NCI-H69 (cell line): ENCODE measurements at regions not wholly inside any gene's neighbourhood (a gene's known extent, or its start where the extent isn't known, plus 50 kb on each side); places are given as distances from the start of the nearest gene placed in this dataset.
"Not testable (repeated sequence)": the region's sequence is repeated elsewhere in the genome, so short reads cannot be mapped to it uniquely, and the experiment has no call there.

Experiments
- DNase-seq: peaks from one replicate; lab custom pipeline; 2025; lab: John Stamatoyannopoulos, UW

GRCh38 chr1:229133811-229134210 lies 137.1 kb upstream of the RAB4A start:
- DNase-seq = no peak

DNA sequence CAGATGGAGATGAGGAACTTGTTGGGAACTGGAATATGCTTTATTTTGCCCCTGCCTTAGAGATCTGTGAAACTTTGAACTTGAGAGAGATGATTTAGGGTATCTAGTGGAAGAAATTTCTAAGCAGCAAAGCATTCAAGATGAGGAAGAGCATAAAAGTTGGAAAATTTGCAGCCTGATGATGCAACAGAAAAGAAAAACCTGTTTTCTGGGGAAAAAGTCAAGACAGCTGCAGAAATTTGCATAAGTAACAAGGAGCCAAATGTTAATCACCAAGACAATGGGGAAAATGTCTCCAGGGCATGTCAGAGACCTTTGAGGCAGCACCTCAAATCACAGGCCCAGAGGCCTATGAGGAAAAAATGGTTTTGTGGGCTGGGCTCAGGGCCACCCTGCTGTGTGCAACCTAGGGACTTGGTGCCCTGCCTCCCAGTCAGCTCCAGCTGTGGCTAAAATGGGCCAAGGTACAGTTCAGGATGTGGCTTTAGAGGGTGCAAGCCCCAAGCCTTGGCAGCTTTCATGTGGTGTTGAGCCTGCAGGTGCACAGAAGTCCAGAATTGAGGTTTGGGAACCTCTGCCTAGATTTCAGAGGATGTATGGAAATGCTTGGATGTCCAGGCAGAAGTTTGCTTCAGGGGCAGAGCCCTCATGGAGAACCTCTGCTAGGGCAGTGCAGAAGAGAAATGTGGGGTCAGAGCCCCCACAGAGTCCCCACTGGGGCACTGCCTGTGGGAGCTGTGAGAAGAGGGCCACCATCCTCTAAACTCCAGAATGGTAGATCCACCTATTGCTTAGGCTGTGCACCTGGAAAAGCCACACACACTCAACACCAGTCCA lies 136.3 kb upstream of the RAB4A start:
- DNase-seq = not testable (repeated sequence)

- no peak for DNase-seq
Observed at GRCh38 chr1:229135773-229136172, 135.1 kb upstream of the RAB4A start.

DNA sequence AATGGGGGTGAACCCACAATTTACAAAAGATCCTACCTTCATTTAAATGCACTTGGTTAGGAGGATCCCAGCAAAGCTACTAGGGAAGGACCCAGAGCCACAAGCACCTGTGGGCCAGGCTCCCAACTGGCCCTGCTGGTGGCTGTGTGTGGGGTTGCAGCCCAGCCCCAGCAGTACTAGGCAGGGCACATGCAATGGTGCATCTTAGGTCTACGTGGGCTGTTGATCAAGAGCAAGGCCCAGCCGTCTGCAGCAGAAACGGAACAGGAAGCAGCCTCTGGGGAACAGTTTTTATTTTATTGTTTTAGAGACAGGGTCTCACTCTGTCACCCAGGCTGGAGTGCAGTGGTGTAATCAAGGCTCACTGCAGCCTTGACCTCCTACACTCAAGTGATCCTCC lies 134.1 kb upstream of the RAB4A start:
- no peak for DNase-seq

- DNase-seq = no peak
Observed at GRCh38 chr1:229137271-229137670, 133.6 kb upstream of the RAB4A start.

GRCh38 chr1:229138058-229138457 lies 132.9 kb upstream of the RAB4A start:
- no peak for DNase-seq

DNA sequence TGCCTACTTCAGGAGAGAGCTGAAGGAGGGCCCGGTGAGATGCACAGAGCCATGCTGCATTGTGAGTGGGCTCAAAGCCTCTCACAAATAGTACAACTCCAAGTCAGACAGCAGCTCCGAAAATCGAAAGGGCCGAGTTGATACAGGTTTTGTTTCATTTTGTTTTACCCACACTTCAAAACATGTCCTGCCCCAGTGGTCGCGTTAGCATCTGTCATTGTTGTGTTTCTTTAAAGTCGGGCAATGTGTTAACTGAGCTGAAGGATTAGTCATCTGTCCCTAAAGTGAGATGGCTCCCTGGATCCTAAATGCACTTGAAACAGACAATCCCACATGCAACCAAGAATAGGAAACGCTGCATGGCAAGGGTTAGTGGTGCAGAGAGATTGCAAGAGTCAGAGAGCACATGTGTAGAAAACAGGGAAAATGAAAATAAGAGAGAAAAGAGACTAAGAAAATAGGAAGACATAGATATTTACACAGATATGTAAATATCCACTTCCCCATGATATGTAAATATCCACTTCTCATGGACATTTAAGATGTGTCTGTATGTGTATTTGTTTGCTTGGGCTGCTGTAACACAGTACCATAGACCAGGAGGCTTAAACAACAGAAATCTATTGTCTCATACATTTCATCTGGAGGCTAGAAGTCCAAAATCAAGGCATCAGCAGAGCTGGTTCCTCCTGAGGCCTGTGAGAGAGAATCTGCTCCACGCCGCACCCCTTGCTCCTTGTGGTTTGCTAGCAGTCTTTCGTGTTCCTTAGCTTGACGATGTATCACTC lies 131.4 kb upstream of the RAB4A start:
- no peak for DNase-seq

DNA sequence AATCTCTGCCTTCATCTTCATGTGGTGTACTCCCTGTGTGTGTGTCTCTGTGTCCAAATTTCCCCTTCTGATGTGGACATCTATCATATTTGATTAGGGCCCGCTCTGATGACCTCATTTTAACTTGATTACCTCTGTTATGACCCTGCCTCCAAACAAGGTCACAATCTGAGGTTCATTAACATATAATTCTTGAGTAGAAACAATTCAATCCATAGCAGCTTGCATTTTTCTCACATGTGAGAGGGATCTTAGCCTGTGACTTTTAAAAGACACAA lies 130.9 kb upstream of the RAB4A start:
- no peak for DNase-seq

DNA sequence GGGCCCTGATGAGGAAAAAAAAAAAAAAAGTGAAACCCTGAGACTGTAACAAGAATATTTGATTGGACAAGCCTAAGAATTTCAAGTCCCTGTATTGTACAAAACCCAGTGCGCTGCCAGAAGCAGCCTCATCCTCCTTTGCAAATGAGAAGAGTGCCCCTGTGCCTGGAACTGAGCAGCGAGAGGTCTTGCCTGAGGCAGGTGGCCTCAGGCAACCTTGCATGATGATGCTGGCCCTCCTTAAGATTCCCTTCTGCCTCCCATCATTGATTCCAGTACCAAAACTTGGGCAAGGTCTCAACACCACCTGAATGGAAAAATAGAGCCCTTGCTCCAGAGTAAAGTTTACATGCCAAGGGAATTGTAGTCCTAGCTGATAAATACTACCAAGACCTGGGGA lies 129.6 kb upstream of the RAB4A start:
- DNase-seq = no peak

DNA sequence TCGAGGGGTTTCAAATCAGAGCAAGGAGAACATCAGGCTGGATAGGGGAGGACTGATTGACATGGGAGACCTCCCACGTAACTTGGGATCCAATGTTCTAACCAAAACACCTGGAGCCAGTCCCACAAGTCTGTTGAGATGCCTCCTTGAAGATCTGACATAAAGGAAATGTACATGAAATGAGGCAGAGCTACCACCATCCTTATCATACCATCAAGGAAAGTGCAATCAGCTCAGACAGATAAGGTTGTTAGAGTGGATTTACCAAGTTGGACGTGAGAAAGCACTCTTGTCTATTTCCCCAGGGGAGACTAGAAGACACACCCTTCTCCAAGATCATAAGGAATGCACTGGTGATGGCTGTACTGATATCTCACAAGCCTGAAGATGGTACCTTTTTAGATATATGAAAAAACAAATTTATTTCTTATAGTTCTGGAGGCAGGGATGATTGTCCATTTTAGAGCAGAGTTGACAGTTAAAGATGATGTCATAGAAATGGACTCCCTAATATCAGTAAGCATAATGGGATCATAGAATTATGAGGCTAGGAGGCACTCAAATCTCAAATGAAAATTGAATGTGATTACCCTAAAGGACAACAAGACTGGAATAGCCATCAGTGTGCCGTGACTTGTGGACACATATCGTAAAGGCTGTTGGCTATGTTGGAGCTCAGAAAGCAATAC lies 129.1 kb upstream of the RAB4A start:
- no peak for DNase-seq

DNA sequence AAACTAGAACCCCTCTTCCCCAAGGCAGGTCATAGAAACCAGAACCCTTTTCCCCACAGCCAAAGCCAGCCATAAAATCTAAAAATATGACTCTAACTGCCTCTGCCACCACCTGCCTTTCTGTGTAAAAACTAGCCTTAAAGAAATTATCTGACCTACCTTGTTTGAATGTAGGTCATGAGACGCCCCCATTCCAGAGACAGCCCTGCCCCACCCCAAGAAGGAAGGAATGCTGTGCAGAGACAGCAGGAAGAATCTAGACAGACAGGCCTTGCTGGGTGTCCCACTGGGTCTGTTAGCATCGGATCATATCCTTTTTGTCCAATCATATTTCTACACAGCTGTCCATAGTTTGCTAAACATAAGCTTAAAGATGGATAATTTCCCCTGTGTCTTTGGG lies 128.4 kb upstream of the RAB4A start:
- no peak for DNase-seq

DNA sequence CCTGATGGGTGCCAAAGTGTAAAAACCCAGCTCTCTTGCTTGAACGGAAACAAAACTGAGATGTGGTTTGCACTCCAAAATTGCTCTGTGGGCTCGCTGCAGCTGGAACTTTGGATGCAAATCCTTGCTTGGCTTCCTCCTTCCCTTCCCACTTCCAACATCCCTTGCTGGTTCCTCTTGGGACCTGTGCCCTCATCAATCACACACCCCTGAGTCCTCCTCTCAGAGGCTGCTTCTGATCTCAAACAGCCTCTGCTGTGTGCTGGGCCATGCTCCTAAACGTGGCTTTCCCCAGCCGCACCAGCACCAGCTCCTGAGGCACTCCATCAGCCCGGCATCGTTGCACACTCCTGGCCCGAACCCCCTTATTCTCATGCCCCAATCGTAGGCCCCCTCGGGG lies 124.3 kb upstream of the RAB4A start:
- DNase-seq = no peak

GRCh38 chr1:229147072-229147471 lies 123.8 kb upstream of the RAB4A start:
- DNase-seq = peak; percentile 28

- peak; percentile 89 for DNase-seq
Observed at GRCh38 chr1:229148041-229148671, 122.8 kb upstream of the RAB4A start.

DNA sequence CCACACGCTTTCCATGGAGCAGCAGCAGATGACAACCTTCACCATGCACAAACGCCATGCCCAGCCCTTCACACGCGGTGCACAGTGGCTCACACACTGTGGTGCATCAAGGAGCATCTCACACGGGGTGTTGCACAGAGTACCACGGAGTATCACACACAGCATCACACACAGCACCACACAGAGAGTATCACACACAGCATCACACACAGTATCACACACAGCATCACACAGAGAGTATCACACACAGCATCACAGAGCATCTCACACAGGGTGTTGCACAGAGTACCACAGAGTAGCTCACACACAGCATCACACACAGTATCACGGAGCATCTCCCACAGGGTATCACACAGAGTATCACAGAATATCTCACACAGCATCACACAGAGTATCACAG lies 122.2 kb upstream of the RAB4A start:
- no peak for DNase-seq

GRCh38 chr1:229149435-229149834 lies 121.5 kb upstream of the RAB4A start:
- no peak for DNase-seq

- DNase-seq = peak; percentile 15
Observed at GRCh38 chr1:229150518-229150917, 120.4 kb upstream of the RAB4A start.

GRCh38 chr1:229151412-229151811 lies 119.5 kb upstream of the RAB4A start:
- not testable (repeated sequence) for DNase-seq

- DNase-seq = no peak
Observed at GRCh38 chr1:229152311-229152710, 118.6 kb upstream of the RAB4A start.

- no peak for DNase-seq
Observed at GRCh38 chr1:229153955-229154548, 116.9 kb upstream of the RAB4A start.

DNA sequence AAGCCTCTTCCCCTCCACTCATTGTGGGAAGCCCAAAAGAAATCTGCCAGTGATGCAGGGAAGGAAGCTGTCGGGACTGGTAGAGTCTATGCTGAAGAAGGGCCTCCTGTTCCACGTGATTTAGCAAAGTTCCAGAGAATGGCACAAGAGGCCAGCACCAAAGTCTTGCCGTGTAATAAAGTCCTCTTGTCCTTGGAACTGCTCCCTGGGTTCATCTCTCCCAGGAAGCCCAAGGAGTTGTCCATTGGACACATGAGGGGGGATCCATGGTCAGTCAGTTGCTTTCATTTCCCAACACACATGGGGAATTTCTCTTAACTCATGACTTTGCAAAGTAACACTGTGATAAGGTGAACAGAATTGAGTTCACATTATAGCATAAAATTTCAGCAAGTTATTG lies 116.1 kb upstream of the RAB4A start:
- no peak for DNase-seq

DNA sequence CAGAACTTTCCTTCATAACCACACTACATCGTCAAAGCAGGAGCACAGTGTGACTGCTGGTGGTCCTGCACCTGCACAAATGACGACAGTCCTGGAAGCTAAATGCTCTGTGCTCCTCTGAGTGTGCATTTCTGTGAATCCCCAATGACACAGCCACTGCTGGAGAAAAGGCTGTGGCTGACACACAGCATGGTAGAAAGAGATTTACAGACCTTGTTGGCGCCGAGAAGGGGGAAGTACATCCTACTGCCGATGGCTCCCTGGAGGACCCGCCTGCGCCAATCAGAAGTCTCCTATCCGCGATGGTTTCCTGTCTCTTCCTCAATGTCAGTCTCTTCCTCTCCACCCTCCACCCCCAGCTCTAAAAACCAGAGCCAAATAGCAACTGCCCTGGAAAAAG lies 115.4 kb upstream of the RAB4A start:
- peak; percentile 27 for DNase-seq
